ENCODE measurements at regions not wholly inside any gene's neighbourhood (a gene's known extent, or its start where the extent isn't known, plus 50 kb on each side); places are given as distances from the start of the nearest gene placed in this dataset.

GRCh38 chr5:60370508-60370907 lies 329.5 kb downstream of the DEPDC1B start:
- CTCF ChIA-PET: no interaction called here
- TF ChIP-seq CTCF (IDR thresholded peaks at IDR 0.05; ENCODE audit: insufficient read depth in 1 of 2, low read depth in 1 of 2, low read length in 1 of 2, severe bottlenecking in 1 of 2, unreplicated experiment in 1 of 2): no peak
- Mint-ChIP-seq H3K36me3 (ENCODE audit: insufficient read depth, unreplicated experiment) (no peaks in the 10 kb centered on the region), H3K4me3 (ENCODE audit: unreplicated experiment) (no peak overlapping the region), H3K27me3 (ENCODE audit: insufficient read depth, unreplicated experiment) (no peaks in the 10 kb centered on the region), H3K9me3 (ENCODE audit: unreplicated experiment) (no peaks in the 10 kb centered on the region), H3K27ac (ENCODE audit: unreplicated experiment) (no peak overlapping the region), H3K4me1 (ENCODE audit: low read depth, unreplicated experiment) (no peaks in the 10 kb centered on the region)
- no TSS peak for BruUV-seq (replicated peaks)
- Histone ChIP-seq H3K4me3 (ENCODE audit: low read depth, low read length) (no peak overlapping the region), H3K9me3 (no peaks in the 10 kb centered on the region), H3K4me1 (no peaks in the 10 kb centered on the region), H3K36me3 (ENCODE audit: control insufficient read depth, insufficient read depth, low read length) (no peaks in the 10 kb centered on the region), H3K27me3 (replicated peaks; ENCODE audit: control insufficient read depth, insufficient read depth, low read length) (no peaks in the 10 kb centered on the region)
- POLR2A ChIA-PET: no interaction called here
- DNase-seq: no peak
- intact Hi-C loops (cut with micrococcal nuclease; ENCODE audit: unreplicated experiment): no loop called here

- Mint-ChIP-seq H3K27ac (ENCODE audit: unreplicated experiment) (no peak overlapping the region), H3K9me3 (ENCODE audit: unreplicated experiment) (no peaks in the 10 kb centered on the region), H3K4me3 (ENCODE audit: unreplicated experiment) (no peak overlapping the region), H3K27me3 (ENCODE audit: insufficient read depth, unreplicated experiment) (no peaks in the 10 kb centered on the region), H3K36me3 (ENCODE audit: insufficient read depth, unreplicated experiment) (no peaks in the 10 kb centered on the region), H3K4me1 (ENCODE audit: low read depth, unreplicated experiment) (no peaks in the 10 kb centered on the region)
- Histone ChIP-seq H3K9me3 (no peaks in the 10 kb centered on the region), H3K36me3 (ENCODE audit: control insufficient read depth, insufficient read depth, low read length) (no peaks in the 10 kb centered on the region), H3K27me3 (replicated peaks; ENCODE audit: control insufficient read depth, insufficient read depth, low read length) (no peaks in the 10 kb centered on the region), H3K4me3 (ENCODE audit: low read depth, low read length) (no peak overlapping the region), H3K4me1 (no peaks in the 10 kb centered on the region)
- CTCF ChIA-PET: no interaction called here
- POLR2A ChIA-PET: no interaction called here
- no peak for DNase-seq
- intact Hi-C loops (cut with micrococcal nuclease; ENCODE audit: unreplicated experiment): no loop called here
- TF ChIP-seq CTCF (IDR thresholded peaks at IDR 0.05; ENCODE audit: insufficient read depth in 1 of 2, low read depth in 1 of 2, low read length in 1 of 2, severe bottlenecking in 1 of 2, unreplicated experiment in 1 of 2): no peak
- no TSS peak for BruUV-seq (replicated peaks)
Measured at GRCh38 chr5:60369391-60369790, 330.6 kb downstream of the DEPDC1B start.

GRCh38 chr5:60368100-60368499 lies 331.9 kb downstream of the DEPDC1B start:
- no peak for TF ChIP-seq CTCF (IDR thresholded peaks at IDR 0.05; ENCODE audit: insufficient read depth in 1 of 2, low read depth in 1 of 2, low read length in 1 of 2, severe bottlenecking in 1 of 2, unreplicated experiment in 1 of 2)
- H3K9me3 Mint-ChIP-seq (ENCODE audit: unreplicated experiment): no peaks in the 10 kb centered on the region
- ChIA-PET POLR2A (no interaction called here), CTCF (no interaction called here)
- Histone ChIP-seq H3K36me3 (ENCODE audit: control insufficient read depth, insufficient read depth, low read length) (no peaks in the 10 kb centered on the region), H3K4me3 (ENCODE audit: low read depth, low read length) (no peak overlapping the region), H3K27me3 (replicated peaks; ENCODE audit: control insufficient read depth, insufficient read depth, low read length) (no peaks in the 10 kb centered on the region), H3K9me3 (no peaks in the 10 kb centered on the region), H3K4me1 (no peaks in the 10 kb centered on the region)
- no peak for DNase-seq
- no peaks in the 10 kb centered on the region for H3K4me1 Mint-ChIP-seq (ENCODE audit: low read depth, unreplicated experiment)
- no peak overlapping the region for H3K27ac Mint-ChIP-seq (ENCODE audit: unreplicated experiment)
- H3K36me3 Mint-ChIP-seq (ENCODE audit: insufficient read depth, unreplicated experiment): no peaks in the 10 kb centered on the region
- no TSS peak for BruUV-seq (replicated peaks)
- intact Hi-C loops (cut with micrococcal nuclease; ENCODE audit: unreplicated experiment): no loop called here
- H3K27me3 Mint-ChIP-seq (ENCODE audit: insufficient read depth, unreplicated experiment): no peaks in the 10 kb centered on the region
- H3K4me3 Mint-ChIP-seq (ENCODE audit: unreplicated experiment): no peak overlapping the region
